Tibial artery (tissue), 4 donors: ENCODE measurements at regions not wholly inside any gene's neighbourhood (a gene's known extent, or its start where the extent isn't known, plus 50 kb on each side); places are given as distances from the start of the nearest gene placed in this dataset.

ENCODE experiments used
- DNase-seq, 2 donors: peaks; one replicate each; pipeline ENCODE4 v3.0.0-alpha.2; 2019
- H3K27ac ChIP-seq, 2 donors: fragments of 200-600 bp; sonication (generic) in 1 of 2; 1 replicate in 1 of 2; 2 replicates in 1 of 2; pipeline ENCODE4 v1.5.1; 2018 to 2019; ENCODE audit warnings: mild to moderate bottlenecking in 1 of 2
- H3K27me3 ChIP-seq, 2 donors: fragments of 200-600 bp; sonication (generic) in 1 of 2; one replicate each; pipeline versions ENCODE4 v1.5.1 to v1.6.0; 2016 to 2019
- H3K36me3 ChIP-seq, 3 donors: fragments of 200-600 bp; sonication (generic) in 2 of 3; one replicate each; pipeline ENCODE4 v1.5.1; 2016 to 2019; ENCODE audit warnings: mild to moderate bottlenecking in 2 of 3
- H3K4me1 ChIP-seq, 4 donors: fragments of 200-600 bp; sonication (generic) in 2 of 4; 1 replicate in 3 of 4; 2 replicates in 1 of 4; pipeline ENCODE4 v1.5.1; 2016 to 2019
- H3K4me3 ChIP-seq, 2 donors: fragments of 200-600 bp; sonication (generic) in 1 of 2; 1 replicate in 1 of 2; 2 replicates in 1 of 2; pipeline ENCODE4 v1.5.1; 2018 to 2019; ENCODE audit warnings: mild to moderate bottlenecking in 2 of 2
- H3K9me3 ChIP-seq, 3 donors: fragments of 200-600 bp; sonication (generic) in 1 of 3; one replicate each; pipeline ENCODE4 v1.5.1; 2016 to 2019
- intact Hi-C: fragments of 100-400 bp; cut with DNase I; formaldehyde crosslinking; loops from one replicate; pipeline ENCODE4 v1.15.0; 2023; ENCODE audit warnings: low total_unique reads
- TF ChIP-seq, protein P1 (sequence below), 2 experiments: fragments of 200-600 bp in 1 of 2; fragments of 450-650 bp in 1 of 2; IDR thresholded peaks; one replicate each; pipeline ENCODE4 v1.5.1; 2017 to 2019; ENCODE audit warnings: antibody characterized with exemption in 2 of 2, mild to moderate bottlenecking in 1 of 2, moderate library complexity in 1 of 2

- Histone ChIP-seq H3K27ac (no peak overlapping the region), H3K36me3 (no peaks in the 10 kb centered on the region), H3K9me3 (no peaks in the 10 kb centered on the region), H3K4me1 (peaks cover 0 to 6% (median 0%) of the 10 kb centered on the region in 4 donors), H3K4me3 (no peak overlapping the region), H3K27me3 (no peaks in the 10 kb centered on the region)
- DNase-seq: no peak
- TF ChIP-seq, protein P1, sequence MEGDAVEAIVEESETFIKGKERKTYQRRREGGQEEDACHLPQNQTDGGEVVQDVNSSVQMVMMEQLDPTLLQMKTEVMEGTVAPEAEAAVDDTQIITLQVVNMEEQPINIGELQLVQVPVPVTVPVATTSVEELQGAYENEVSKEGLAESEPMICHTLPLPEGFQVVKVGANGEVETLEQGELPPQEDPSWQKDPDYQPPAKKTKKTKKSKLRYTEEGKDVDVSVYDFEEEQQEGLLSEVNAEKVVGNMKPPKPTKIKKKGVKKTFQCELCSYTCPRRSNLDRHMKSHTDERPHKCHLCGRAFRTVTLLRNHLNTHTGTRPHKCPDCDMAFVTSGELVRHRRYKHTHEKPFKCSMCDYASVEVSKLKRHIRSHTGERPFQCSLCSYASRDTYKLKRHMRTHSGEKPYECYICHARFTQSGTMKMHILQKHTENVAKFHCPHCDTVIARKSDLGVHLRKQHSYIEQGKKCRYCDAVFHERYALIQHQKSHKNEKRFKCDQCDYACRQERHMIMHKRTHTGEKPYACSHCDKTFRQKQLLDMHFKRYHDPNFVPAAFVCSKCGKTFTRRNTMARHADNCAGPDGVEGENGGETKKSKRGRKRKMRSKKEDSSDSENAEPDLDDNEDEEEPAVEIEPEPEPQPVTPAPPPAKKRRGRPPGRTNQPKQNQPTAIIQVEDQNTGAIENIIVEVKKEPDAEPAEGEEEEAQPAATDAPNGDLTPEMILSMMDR (IDR thresholded peaks at IDR 0.05): no peak
- intact Hi-C loops: no loop called here
Observed at GRCh38 chr1:60936163-60936562, 146.2 kb upstream of the NFIA start.

- Histone ChIP-seq H3K4me3 (no peak overlapping the region), H3K36me3 (no peaks in the 10 kb centered on the region), H3K4me1 (peaks cover 0 to 6% (median 0%) of the 10 kb centered on the region in 4 donors), H3K9me3 (no peaks in the 10 kb centered on the region), H3K27ac (no peak overlapping the region), H3K27me3 (no peaks in the 10 kb centered on the region)
- TF ChIP-seq, protein P1 (IDR thresholded peaks at IDR 0.05): no peak
- intact Hi-C loops: no loop called here
- DNase-seq: no peak
Observed at GRCh38 chr1:60935599-60936110, 146.7 kb upstream of the NFIA start.

DNA sequence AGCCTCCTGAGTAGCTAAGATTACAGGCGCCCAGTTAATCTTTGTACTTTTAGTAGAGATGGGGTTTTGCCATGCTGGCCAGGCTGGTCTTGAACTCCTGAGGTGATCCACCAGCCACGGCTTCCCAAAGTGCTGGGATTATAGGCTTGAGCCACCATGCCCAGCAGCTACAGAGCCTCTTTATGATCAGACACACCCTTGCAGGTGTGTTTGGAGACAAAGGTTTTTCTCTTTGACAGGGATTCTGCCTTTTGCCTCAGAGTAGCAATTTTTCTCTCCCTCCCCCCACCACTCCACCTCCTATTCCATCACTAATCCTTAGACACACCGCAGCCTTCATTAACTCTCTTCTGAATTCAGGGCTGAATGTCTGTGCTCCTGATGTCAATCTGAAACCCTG lies 152.2 kb upstream of the NFIA start:
- intact Hi-C loops: no loop called here
- Histone ChIP-seq H3K4me1 (peaks cover 0 to 3% (median 0%) of the 10 kb centered on the region in 4 donors), H3K4me3 (no peak overlapping the region), H3K36me3 (no peaks in the 10 kb centered on the region), H3K27ac (no peak overlapping the region), H3K27me3 (no peaks in the 10 kb centered on the region), H3K9me3 (no peaks in the 10 kb centered on the region)
- no peak for DNase-seq
- TF ChIP-seq, protein P1 (IDR thresholded peaks at IDR 0.05): no peak

GRCh38 chr1:60924964-60925798 lies 157.2 kb upstream of the NFIA start:
- intact Hi-C loops: no loop called here
- TF ChIP-seq, protein P1 (IDR thresholded peaks at IDR 0.05): no peak
- Histone ChIP-seq H3K4me3 (no peak overlapping the region), H3K4me1 (peaks cover 0 to 32% (median 15%) of the 10 kb centered on the region in 4 donors), H3K36me3 (no peaks in the 10 kb centered on the region), H3K27ac (no peak overlapping the region), H3K27me3 (no peaks in the 10 kb centered on the region), H3K9me3 (no peaks in the 10 kb centered on the region)
- no peak for DNase-seq

DNA sequence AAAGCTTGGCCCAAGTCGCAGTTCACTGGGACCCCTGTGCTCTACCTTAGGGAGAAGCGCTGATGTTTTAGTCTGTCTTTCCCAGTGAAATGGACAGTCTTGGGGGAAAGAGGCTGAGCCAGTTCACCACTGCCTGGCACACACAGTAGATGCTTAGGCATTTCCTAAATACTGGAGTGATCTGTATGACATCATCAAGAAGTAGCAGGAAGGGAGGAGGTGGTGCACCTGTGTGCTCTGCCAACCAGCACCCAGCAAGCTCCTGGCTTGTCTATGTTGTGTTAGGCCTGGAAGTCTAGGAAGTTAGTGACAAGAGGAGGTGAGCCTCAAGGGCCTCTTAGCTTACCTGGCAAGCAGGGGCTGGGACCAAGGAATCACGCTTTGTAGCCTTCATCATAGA lies 158.2 kb upstream of the NFIA start:
- H3K27me3 ChIP-seq: no peaks in the 10 kb centered on the region
- no peaks in the 10 kb centered on the region for H3K36me3 ChIP-seq
- intact Hi-C loops: no loop called here
- H3K4me1 ChIP-seq: peaks cover 0 to 32% (median 15%) of the 10 kb centered on the region in 4 donors
- peak overlapping the region in 1 of 2 donors; percentile 2 for H3K27ac ChIP-seq
- H3K9me3 ChIP-seq: no peaks in the 10 kb centered on the region
- TF ChIP-seq, protein P1 (IDR thresholded peaks at IDR 0.05): no peak
- no peak for DNase-seq
- H3K4me3 ChIP-seq: no peak overlapping the region
